ENCODE measurements at regions not wholly inside any gene's neighbourhood (a gene's known extent, or its start where the extent isn't known, plus 50 kb on each side); places are given as distances from the start of the nearest gene placed in this dataset.

- TF ChIP-seq GATA3 (IDR thresholded peaks at IDR 0.05; ENCODE audit: low read depth, low read length) (no peak), GATA2 (IDR thresholded peaks at IDR 0.05; ENCODE audit: low read depth, low read length) (no peak)
These were observed 85.7 kb upstream of the IGFBP3 start for GRCh38 chr7:46006723-46007122.

DNA sequence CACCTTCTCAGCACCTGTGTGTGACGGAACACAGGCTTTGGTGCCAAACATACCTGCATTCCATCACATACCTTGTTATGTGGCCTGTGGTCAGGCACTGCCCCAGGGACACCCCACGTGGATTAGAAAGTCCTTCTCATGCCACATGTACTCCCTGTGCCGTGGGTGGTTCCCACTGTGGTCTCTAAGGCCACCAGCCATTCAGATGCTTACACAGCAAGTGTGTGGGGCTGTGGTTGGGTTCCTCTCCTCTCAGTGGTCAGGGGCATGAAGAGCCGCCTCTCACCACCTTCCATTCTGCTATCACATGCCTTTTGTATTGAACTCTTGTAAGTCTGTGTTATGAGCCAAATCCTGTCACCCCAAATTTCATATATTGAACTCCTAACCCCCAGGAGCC is 85.1 kb upstream of the IGFBP3 start:
- no peak for TF ChIP-seq GATA3 (IDR thresholded peaks at IDR 0.05; ENCODE audit: low read depth, low read length)
- TF ChIP-seq GATA2 (IDR thresholded peaks at IDR 0.05; ENCODE audit: low read depth, low read length) = no peak

DNA sequence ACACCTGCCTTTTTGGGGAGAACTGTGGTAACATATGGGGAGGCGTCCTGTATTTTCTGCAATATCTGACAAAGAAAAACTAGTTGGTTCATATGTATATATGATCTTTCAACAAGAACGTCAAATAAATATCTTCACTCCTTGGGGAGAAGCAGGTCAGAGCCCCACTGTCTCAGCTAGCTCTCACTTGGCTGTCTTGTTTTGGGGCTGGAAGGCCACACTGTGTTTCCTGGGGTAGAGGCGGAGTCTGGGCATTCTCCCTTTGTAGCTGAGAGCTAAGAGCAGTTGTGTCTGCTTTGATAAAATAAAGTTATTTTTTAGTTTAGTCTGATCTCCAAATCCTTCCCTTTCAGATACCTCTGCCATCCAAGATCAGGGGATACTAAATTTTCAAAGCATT is 83.9 kb upstream of the IGFBP3 start:
- no peak for TF ChIP-seq GATA3 (IDR thresholded peaks at IDR 0.05; ENCODE audit: low read depth, low read length)
- TF ChIP-seq GATA2 (IDR thresholded peaks at IDR 0.05; ENCODE audit: low read depth, low read length) = no peak

DNA sequence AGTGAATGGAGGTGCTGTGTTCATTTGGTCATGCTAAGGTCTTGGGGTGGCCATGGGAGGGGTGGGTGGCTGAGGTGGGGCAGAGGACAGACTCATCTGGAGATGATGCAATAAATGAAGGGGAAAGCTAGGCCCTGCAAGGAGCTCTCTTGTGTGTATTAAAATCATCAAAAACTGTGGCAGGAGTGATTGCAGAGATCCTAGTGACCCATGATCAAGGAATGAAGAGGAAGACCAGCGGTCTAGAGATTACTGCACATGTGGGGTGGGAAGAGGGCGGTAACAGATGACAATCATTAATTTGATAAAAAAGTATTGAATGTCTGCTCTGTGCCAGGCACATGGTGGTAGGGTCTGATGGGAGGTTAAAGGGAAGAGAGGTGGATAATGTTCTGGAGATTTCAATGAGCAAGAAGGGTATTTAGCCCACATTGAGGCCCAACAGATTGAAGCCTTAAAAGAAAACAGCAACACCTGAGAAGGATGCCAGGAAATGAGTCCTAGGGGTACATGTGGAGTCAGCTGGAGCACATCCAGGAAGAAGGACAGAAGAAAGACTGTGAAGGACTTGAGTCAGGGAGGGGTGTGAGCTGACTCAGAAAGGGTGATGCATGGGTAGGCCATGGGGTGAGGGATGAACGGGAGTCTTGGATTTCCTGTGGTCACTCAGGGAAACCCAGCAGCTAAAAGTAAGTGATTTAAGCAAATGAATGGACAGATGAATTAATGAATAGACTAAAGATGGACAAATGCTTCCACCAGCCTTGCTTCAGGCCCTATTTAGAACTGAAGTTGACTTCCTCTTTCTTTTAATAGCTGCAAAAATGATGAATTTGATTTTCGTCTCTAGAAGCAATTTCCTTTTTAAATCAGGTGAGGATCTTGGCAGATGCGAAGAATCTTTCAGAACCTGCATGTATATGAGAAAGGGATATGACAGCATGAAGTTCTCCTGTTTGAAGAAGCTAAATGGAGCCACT is 83.1 kb upstream of the IGFBP3 start:
- TF ChIP-seq GATA2 (IDR thresholded peaks at IDR 0.05; ENCODE audit: low read depth, low read length) (no peak), GATA3 (IDR thresholded peaks at IDR 0.05; ENCODE audit: low read depth, low read length) (no peak)

DNA sequence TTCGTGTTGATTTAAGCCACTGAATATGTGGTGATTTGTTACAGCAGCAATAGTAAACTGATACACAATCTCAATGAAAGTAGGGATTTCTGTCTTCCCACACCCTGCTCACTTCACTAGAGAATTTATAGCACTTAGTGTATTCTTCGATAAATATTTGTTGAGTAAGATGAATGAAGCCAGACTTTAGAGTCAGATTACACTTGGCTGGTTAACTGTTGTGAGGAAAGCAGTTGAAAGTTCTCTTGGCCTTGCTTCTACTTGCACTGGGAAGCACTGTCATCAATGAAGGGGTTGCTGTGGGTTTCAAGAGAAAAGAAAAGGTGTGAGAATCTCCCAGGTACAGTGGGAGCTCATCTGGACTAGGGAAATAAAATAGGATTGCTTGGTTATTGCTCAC is 82.1 kb upstream of the IGFBP3 start:
- no peak for TF ChIP-seq GATA2 (IDR thresholded peaks at IDR 0.05; ENCODE audit: low read depth, low read length)
- TF ChIP-seq GATA3 (IDR thresholded peaks at IDR 0.05; ENCODE audit: low read depth, low read length) = no peak

- TF ChIP-seq GATA3 (IDR thresholded peaks at IDR 0.05; ENCODE audit: low read depth, low read length) (no peak), GATA2 (IDR thresholded peaks at IDR 0.05; ENCODE audit: low read depth, low read length) (no peak)
These were observed 79.4 kb upstream of the IGFBP3 start for GRCh38 chr7:46000513-46000912.

GRCh38 chr7:45999541-45999940 is 78.5 kb upstream of the IGFBP3 start:
- TF ChIP-seq GATA2 (IDR thresholded peaks at IDR 0.05; ENCODE audit: low read depth, low read length) (no peak), GATA3 (IDR thresholded peaks at IDR 0.05; ENCODE audit: low read depth, low read length) (no peak)

- no peak for TF ChIP-seq GATA2 (IDR thresholded peaks at IDR 0.05; ENCODE audit: low read depth, low read length)
- TF ChIP-seq GATA3 (IDR thresholded peaks at IDR 0.05; ENCODE audit: low read depth, low read length) = no peak
These were observed 77.4 kb upstream of the IGFBP3 start for GRCh38 chr7:45998506-45998905.

- TF ChIP-seq GATA3 (IDR thresholded peaks at IDR 0.05; ENCODE audit: low read depth, low read length) = no peak
- no peak for TF ChIP-seq GATA2 (IDR thresholded peaks at IDR 0.05; ENCODE audit: low read depth, low read length)
These were observed 72.5 kb upstream of the IGFBP3 start for GRCh38 chr7:45993621-45994020.

GRCh38 chr7:45992826-45993225 is 71.8 kb upstream of the IGFBP3 start:
- 0 out of 2 replicates have a peak, but pooled peaks have one; percentile 49 for TF ChIP-seq GATA3 (IDR thresholded peaks at IDR 0.05; ENCODE audit: low read depth, low read length)
- TF ChIP-seq GATA2 (IDR thresholded peaks at IDR 0.05; ENCODE audit: low read depth, low read length) = no peak

DNA sequence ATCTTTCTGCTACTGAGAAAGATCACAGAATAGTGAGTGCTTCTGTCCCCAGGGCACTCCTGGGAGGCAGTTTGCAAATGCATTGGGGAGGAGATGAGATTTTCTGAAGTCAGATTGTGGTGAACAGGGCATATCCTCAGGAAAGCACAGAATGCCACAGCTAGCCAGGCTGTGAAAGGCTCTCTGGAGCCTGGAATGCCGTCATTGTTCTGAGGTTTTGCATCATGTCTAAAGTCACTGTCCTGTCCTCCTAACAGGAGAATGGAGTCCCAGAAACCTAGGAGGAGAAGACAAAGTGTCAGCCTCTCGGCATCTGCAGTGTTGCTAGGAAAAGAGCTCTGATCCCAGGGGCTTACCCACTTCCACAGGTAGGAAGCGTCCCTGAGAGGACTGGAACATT is 69.2 kb upstream of the IGFBP3 start:
- TF ChIP-seq GATA3 (IDR thresholded peaks at IDR 0.05; ENCODE audit: low read depth, low read length) (no peak), GATA2 (IDR thresholded peaks at IDR 0.05; ENCODE audit: low read depth, low read length) (no peak)

- TF ChIP-seq GATA2 (IDR thresholded peaks at IDR 0.05; ENCODE audit: low read depth, low read length) = no peak
- no peak for TF ChIP-seq GATA3 (IDR thresholded peaks at IDR 0.05; ENCODE audit: low read depth, low read length)
These were observed 67.5 kb upstream of the IGFBP3 start for GRCh38 chr7:45988405-45989057.

GRCh38 chr7:45987521-45988290 is 66.6 kb upstream of the IGFBP3 start:
- TF ChIP-seq GATA2 (IDR thresholded peaks at IDR 0.05; ENCODE audit: low read depth, low read length) (no peak), GATA3 (IDR thresholded peaks at IDR 0.05; ENCODE audit: low read depth, low read length) (no peak)

Measured in SH-SY5Y (cell line).